NCI-H1436 treated with DMSO at 0.1 percent for 48 hours (cell line): ENCODE measurements at regions not wholly inside any gene's neighbourhood (a gene's known extent, or its start where the extent isn't known, plus 50 kb on each side); places are given as distances from the start of the nearest gene placed in this dataset.
A peak's percentile ranks its signal among the peaks of the same experiment; 100 is the strongest.

Source experiments
- DNase-seq: peaks from one replicate; lab custom pipeline; 2025; lab: John Stamatoyannopoulos, UW

- no peak for DNase-seq
Observed at GRCh38 chr6:67663105-67663895, 971.8 kb upstream of the ADGRB3 start.

- no peak for DNase-seq
Observed at GRCh38 chr6:67653561-67653960, 981.5 kb upstream of the ADGRB3 start.

GRCh38 chr6:67646550-67646949 lies 988.5 kb upstream of the ADGRB3 start:
- DNase-seq, result no peak

- DNase-seq, result no peak
Observed at GRCh38 chr6:67643281-67643680, 991.8 kb upstream of the ADGRB3 start.

GRCh38 chr6:67642582-67642981 lies 992.5 kb upstream of the ADGRB3 start:
- DNase-seq, result no peak

- DNase-seq, result no peak
Observed at GRCh38 chr6:67640484-67640883, 994.6 kb upstream of the ADGRB3 start.

- no peak for DNase-seq
Observed at GRCh38 chr6:67639161-67639560, 995.9 kb upstream of the ADGRB3 start.

- no peak for DNase-seq
Observed at GRCh38 chr6:67634199-67634598, 1000.9 kb upstream of the ADGRB3 start.

GRCh38 chr6:67633058-67633457 lies 1002.0 kb upstream of the ADGRB3 start:
- DNase-seq, result no peak

GRCh38 chr6:67630146-67630545 lies 1004.9 kb upstream of the ADGRB3 start:
- no peak for DNase-seq

- no peak for DNase-seq
Observed at GRCh38 chr6:67629258-67629657, 1005.8 kb upstream of the ADGRB3 start.

- DNase-seq, result no peak
Observed at GRCh38 chr6:67615796-67616195, 1019.3 kb upstream of the ADGRB3 start.

- no peak for DNase-seq
Observed at GRCh38 chr6:67608099-67608749, 1026.9 kb upstream of the ADGRB3 start.

- peak; percentile 49 for DNase-seq
Observed at GRCh38 chr6:67606906-67607828, 1027.9 kb upstream of the ADGRB3 start.

- DNase-seq, result no peak
Observed at GRCh38 chr6:67594366-67594765, 1040.7 kb upstream of the ADGRB3 start.

GRCh38 chr6:67593247-67593646 lies 1041.8 kb upstream of the ADGRB3 start:
- DNase-seq, result no peak

GRCh38 chr6:67591910-67592309 lies 1043.2 kb upstream of the ADGRB3 start:
- DNase-seq, result no peak

- no peak for DNase-seq
Observed at GRCh38 chr6:67567842-67568241, 1067.2 kb upstream of the ADGRB3 start.

- DNase-seq, result no peak
Observed at GRCh38 chr6:67563671-67564070, 1071.4 kb upstream of the ADGRB3 start.

GRCh38 chr6:67560068-67560467 lies 1075.0 kb upstream of the ADGRB3 start:
- no peak for DNase-seq

- no peak for DNase-seq
Observed at GRCh38 chr6:67558985-67559384, 1076.1 kb upstream of the ADGRB3 start.

GRCh38 chr6:67544851-67545452 lies 1090.1 kb upstream of the ADGRB3 start:
- DNase-seq, result no peak
